Adrenal gland (tissue), 5 donors: ENCODE measurements at regions not wholly inside any gene's neighbourhood (a gene's known extent, or its start where the extent isn't known, plus 50 kb on each side); places are given as distances from the start of the nearest gene placed in this dataset.
"Not testable (repeated sequence)": the region's sequence is repeated elsewhere in the genome, so short reads cannot be mapped to it uniquely, and the experiment has no call there.

Experiments used
- POLR2A ChIP-seq, 2 donors: fragments of 450-650 bp; IDR thresholded peaks; one replicate each; pipeline ENCODE4 v1.6.1; 2017; ENCODE audit warnings: antibody characterized with exemption in 2 of 2, mild to moderate bottlenecking in 2 of 2, moderate library complexity in 1 of 2
- TF ChIP-seq, protein P1 (sequence below), 6 experiments: fragments of 450-650 bp in 4 of 6; fragments of 200-600 bp in 2 of 6; sonication (generic) in 1 of 6; IDR thresholded peaks; 1 replicate in 5 of 6; 2 replicates in 1 of 6; pipeline versions ENCODE4 v1.5.1 to v1.8.0; 2016 to 2021; ENCODE audit warnings: antibody characterized with exemption in 6 of 6, mild to moderate bottlenecking in 2 of 6, moderate library complexity in 1 of 6
- donor health status: DM: no; HTN: no; CAD: no.

DNA sequence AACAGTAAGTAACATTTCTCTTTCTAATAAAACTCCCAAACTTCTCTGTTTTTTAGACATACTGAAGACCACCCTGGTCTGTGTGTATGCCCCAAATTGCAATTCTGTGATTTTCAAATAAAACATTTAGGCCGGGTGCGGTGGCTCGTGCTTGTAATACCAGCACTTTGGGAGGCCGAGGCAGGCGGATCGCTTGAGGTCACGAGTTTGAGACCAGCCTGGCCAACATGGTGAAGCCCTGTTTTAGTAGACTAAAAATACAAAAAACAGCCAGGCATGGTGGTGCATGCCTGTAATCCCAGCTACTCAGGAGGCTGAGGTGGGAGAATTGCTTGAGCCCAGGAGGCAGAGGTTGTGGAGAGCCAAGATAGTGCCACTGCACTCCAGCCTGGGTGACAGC lies 368.5 kb downstream of the PTPRU start:
- TF ChIP-seq, protein P1, sequence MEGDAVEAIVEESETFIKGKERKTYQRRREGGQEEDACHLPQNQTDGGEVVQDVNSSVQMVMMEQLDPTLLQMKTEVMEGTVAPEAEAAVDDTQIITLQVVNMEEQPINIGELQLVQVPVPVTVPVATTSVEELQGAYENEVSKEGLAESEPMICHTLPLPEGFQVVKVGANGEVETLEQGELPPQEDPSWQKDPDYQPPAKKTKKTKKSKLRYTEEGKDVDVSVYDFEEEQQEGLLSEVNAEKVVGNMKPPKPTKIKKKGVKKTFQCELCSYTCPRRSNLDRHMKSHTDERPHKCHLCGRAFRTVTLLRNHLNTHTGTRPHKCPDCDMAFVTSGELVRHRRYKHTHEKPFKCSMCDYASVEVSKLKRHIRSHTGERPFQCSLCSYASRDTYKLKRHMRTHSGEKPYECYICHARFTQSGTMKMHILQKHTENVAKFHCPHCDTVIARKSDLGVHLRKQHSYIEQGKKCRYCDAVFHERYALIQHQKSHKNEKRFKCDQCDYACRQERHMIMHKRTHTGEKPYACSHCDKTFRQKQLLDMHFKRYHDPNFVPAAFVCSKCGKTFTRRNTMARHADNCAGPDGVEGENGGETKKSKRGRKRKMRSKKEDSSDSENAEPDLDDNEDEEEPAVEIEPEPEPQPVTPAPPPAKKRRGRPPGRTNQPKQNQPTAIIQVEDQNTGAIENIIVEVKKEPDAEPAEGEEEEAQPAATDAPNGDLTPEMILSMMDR (IDR thresholded peaks at IDR 0.05): not testable (repeated sequence)
- not testable (repeated sequence) for TF ChIP-seq POLR2A (IDR thresholded peaks at IDR 0.05)
